GM12878 (cell line): ENCODE measurements at regions not wholly inside any gene's neighbourhood (a gene's known extent, or its start where the extent isn't known, plus 50 kb on each side); places are given as distances from the start of the nearest gene placed in this dataset.

Source experiments
- ATAC-seq: fragments of 200-7000 bp; cut with Tn5 transposase; 3 replicates; pipeline ENCODE4 v1.9.1; 2020; ENCODE audit warnings: mild to moderate bottlenecking, moderate library complexity
- BruUV-seq: library from RNA; stranded (reverse); fragments of 400-500 nt; replicated peaks from 2 replicates; lab custom pipeline; 2021; lab: Mats Ljungman, UMichigan
- CTCF ChIA-PET: fragments of 300-600 bp; sonication (Branson Sonifier 250); formaldehyde crosslinking; extraction: SDS; loops from one replicate; lab custom pipeline; 2021; ENCODE audit warnings: inconsistent platforms; lab: Yijun Ruan, JAX
- POLR2A ChIA-PET: fragments of 350-600 bp; formaldehyde crosslinking; extraction: SDS; loops from one replicate; lab custom pipeline; 2021; ENCODE audit warnings: inconsistent platforms; lab: Charles Lee
- RAD21 ChIA-PET: fragments of 300-600 bp; sonication (Branson Sonifier 250); formaldehyde crosslinking; loops from one replicate; lab custom pipeline; 2023; ENCODE audit warnings: antibody characterized with exemption; ENCODE audit not compliant: unreplicated experiment; lab: Charles Lee
- SMC1A ChIA-PET: fragments of 300-600 bp; sonication (Branson Sonifier 250); formaldehyde crosslinking; loops from one replicate; lab custom pipeline; 2023; ENCODE audit not compliant: unreplicated experiment, uncharacterized antibody; lab: Charles Lee
- DNase-seq: peaks from one replicate; pipeline ENCODE4 v3.0.0-alpha.2; 2011; ENCODE audit warnings: low read depth, low spot score
- FAIRE-seq: peaks from 3 replicates; lab custom pipeline; 2011; peaks lifted over from hg19 to GRCh38; lab: Jason Lieb, UNC
- H2AFZ ChIP-seq: 2 replicates; pipeline ENCODE4 v1.6.0; 2011; ENCODE audit warnings: low read depth, low read length, control low read depth; ENCODE audit not compliant: control insufficient read depth
- H3K27ac ChIP-seq: 2 replicates; pipeline ENCODE4 v1.5.1; 2011; ENCODE audit warnings: control low read depth; ENCODE audit not compliant: control insufficient read depth, insufficient read depth
- H3K27me3 ChIP-seq, 2 experiments: replicated peaks in 1 of 2; 2 replicates each; pipeline versions ENCODE4 v1.6.0 to v1.6.1; 2011; ENCODE audit warnings: low read length in 1 of 2; ENCODE audit not compliant: control insufficient read depth in 2 of 2, insufficient read depth in 2 of 2
- H3K36me3 ChIP-seq, 2 experiments: 2 replicates each; pipeline ENCODE4 v1.5.1; 2011; ENCODE audit warnings: low read length in 1 of 2; ENCODE audit not compliant: control insufficient read depth in 2 of 2, insufficient read depth in 2 of 2
- H3K4me1 ChIP-seq: 2 replicates; pipeline ENCODE4 v1.6.1; 2011; ENCODE audit warnings: mild to moderate bottlenecking, low read length, moderate library complexity, mixed read lengths; ENCODE audit not compliant: control insufficient read depth, insufficient read depth
- H3K4me2 ChIP-seq: 2 replicates; pipeline ENCODE4 v1.6.0; 2011; ENCODE audit warnings: control low read depth; ENCODE audit not compliant: control insufficient read depth, insufficient read depth
- H3K4me3 ChIP-seq: fragments of 200-600 bp; sonication (generic); 2 replicates; pipeline ENCODE4 v1.5.1; 2016
- H3K79me2 ChIP-seq: 2 replicates; pipeline ENCODE4 v1.6.0; 2011; ENCODE audit warnings: low read length; ENCODE audit not compliant: control insufficient read depth, insufficient read depth
- H3K9ac ChIP-seq: 2 replicates; pipeline ENCODE4 v1.8.0; 2011; ENCODE audit warnings: low read length, control low read depth, mixed read lengths; ENCODE audit not compliant: control insufficient read depth, insufficient read depth
- H3K9me3 ChIP-seq: replicated peaks from 3 replicates; pipeline ENCODE4 v1.5.1; 2011; ENCODE audit warnings: mild to moderate bottlenecking, low read length; ENCODE audit not compliant: control insufficient read depth, insufficient read depth
- H4K20me1 ChIP-seq: 2 replicates; pipeline ENCODE4 v1.6.0; 2011; ENCODE audit not compliant: control insufficient read depth, insufficient read depth
- BMI1 ChIP-seq: fragments of 450-650 bp; IDR thresholded peaks from 2 replicates; pipeline ENCODE4 v1.6.1; 2016; ENCODE audit warnings: mild to moderate bottlenecking, moderate library complexity, borderline replicate concordance
- CHD4 ChIP-seq: fragments of 200-600 bp; sonication (generic); IDR thresholded peaks from 2 replicates; pipeline ENCODE4 v1.6.1; 2016; ENCODE audit warnings: mild to moderate bottlenecking
- GABPA ChIP-seq: IDR thresholded peaks from 2 replicates; pipeline ENCODE4 v1.6.1; 2014; ENCODE audit warnings: antibody characterized with exemption, low read depth, mild to moderate bottlenecking, inconsistent platforms
- MLLT1 ChIP-seq: fragments of 450-650 bp; IDR thresholded peaks from 2 replicates; pipeline ENCODE4 v1.6.1; 2016; ENCODE audit warnings: mild to moderate bottlenecking
- NBN ChIP-seq: fragments of 450-650 bp; IDR thresholded peaks from 2 replicates; pipeline ENCODE4 v1.6.1; 2016
- PML ChIP-seq: IDR thresholded peaks from 2 replicates; pipeline ENCODE4 v1.6.1; 2012; ENCODE audit warnings: low read length, inconsistent platforms
- RAD21 ChIP-seq: IDR thresholded peaks from 2 replicates; pipeline ENCODE4 v1.6.1; 2011; ENCODE audit warnings: mild to moderate bottlenecking, low read depth, low read length, moderate library complexity; ENCODE audit not compliant: insufficient read depth
- SUZ12 ChIP-seq: fragments of 200-600 bp; sonication (generic); IDR thresholded peaks from one replicate; pipeline ENCODE4 v1.6.1; 2018; ENCODE audit warnings: antibody characterized with exemption, mild to moderate bottlenecking; ENCODE audit not compliant: unreplicated experiment
- ZZZ3 ChIP-seq: IDR thresholded peaks from 2 replicates; pipeline ENCODE4 v1.6.1; 2011; ENCODE audit warnings: low read depth; ENCODE audit not compliant: control insufficient read depth, insufficient read length
- WGBS: methylation state at CpG from one replicate; pipeline ENCODE4 v1.1.6; 2016; ENCODE audit warnings: low lambda C conversion rate; ENCODE audit not compliant: insufficient replicate concordance, insufficient coverage; ENCODE audit errors: missing lambda C conversion rate; 5-methylcytosine and 5-hydroxymethylcytosine counted together
- in situ Hi-C: fragments of 300-500 bp; cut with MboI; formaldehyde crosslinking; loops from 9 replicates; pipeline ENCODE4 v1.14.3; 2018; ENCODE audit warnings: mixed read lengths
- intact Hi-C: fragments of 100-400 bp; cut with micrococcal nuclease; formaldehyde crosslinking; loops from one replicate; pipeline ENCODE4 v1.14.2; 2022; ENCODE audit not compliant: unreplicated experiment

GRCh38 chr15:38745626-38746025 lies 181.0 kb upstream of the RASGRP1 start:
- 0% methylated on average over 3 of the region's 3 CpGs for WGBS
- FAIRE-seq = no peak

GRCh38 chr15:38746211-38746610 lies 181.6 kb upstream of the RASGRP1 start:
- ATAC-seq = no peak
- in situ Hi-C loops (no loop called here), intact Hi-C loops (no loop called here)
- 31% methylated on average over 1 of the region's 1 CpG for WGBS
- Histone ChIP-seq H3K27me3 (peaks cover 1 to 3% of the 10 kb centered on the region in 2 experiments; a peak in 2 of 4 replicates), H2AFZ (no peak overlapping the region), H3K27ac (no peak overlapping the region), H4K20me1 (no peaks in the 10 kb centered on the region), H3K36me3 (no peaks in the 10 kb centered on the region), H3K4me2 (no peak overlapping the region), H3K9me3 (no peaks in the 10 kb centered on the region), H3K4me1 (no peaks in the 10 kb centered on the region), H3K4me3 (no peak overlapping the region), H3K79me2 (no peaks in the 10 kb centered on the region), H3K9ac (no peak overlapping the region)
- CTCF ChIA-PET = interaction anchor here (0.6 to 1.2 kb wide), 2 partner anchors 39 to 108 kb away, joined by 3 to 6 read pairs; no protein-coding TSS in a partner anchor
- RAD21 ChIA-PET = no interaction called here
- SMC1A ChIA-PET = interaction anchor here (0.6 kb wide), 1 partner anchor 260 kb away, joined by 3 read pairs; no protein-coding TSS in a partner anchor
- BruUV-seq = no TSS peak
- DNase-seq = no peak
- TF ChIP-seq RAD21 (no peak), BMI1 (no peak), MLLT1 (no peak), CHD4 (no peak), SUZ12 (no peak), PML (no peak), NBN (no peak)
- POLR2A ChIA-PET = no interaction called here
- FAIRE-seq = no peak

More at GRCh38 chr15:38745626-38746025, 181.0 kb upstream of the RASGRP1 start:
- ChIA-PET RAD21 (no interaction called here), SMC1A (no interaction called here), POLR2A (no interaction called here)
- in situ Hi-C loops = no loop called here
- Histone ChIP-seq H3K36me3 (no peaks in the 10 kb centered on the region), H3K4me2 (no peak overlapping the region), H3K27ac (no peak overlapping the region)
- TF ChIP-seq GABPA (no peak), ZZZ3 (no peak)
- TF ChIP-seq, all 136 proteins: peak for 0
- Histone ChIP-seq H4K20me1 (no peaks in the 10 kb centered on the region), H2AFZ (no peak overlapping the region), H3K4me3 (no peak overlapping the region), H3K4me1 (no peaks in the 10 kb centered on the region), H3K27me3 (peaks cover 1 to 3% of the 10 kb centered on the region in 2 experiments; a peak in 2 of 4 replicates), H3K9me3 (no peaks in the 10 kb centered on the region), H3K79me2 (no peaks in the 10 kb centered on the region), H3K9ac (no peak overlapping the region)
- intact Hi-C loops = no loop called here
- no peak for ATAC-seq
- BruUV-seq = no TSS peak
- CTCF ChIA-PET = interaction anchor here (0.6 kb wide), 1 partner anchor 108 kb away, joined by 3 read pairs; no protein-coding TSS in a partner anchor
- DNase-seq = no peak
